A549 (cell line): ENCODE measurements at regions not wholly inside any gene's neighbourhood (a gene's known extent, or its start where the extent isn't known, plus 50 kb on each side); places are given as distances from the start of the nearest gene placed in this dataset.
"Not testable (repeated sequence)": the region's sequence is repeated elsewhere in the genome, so short reads cannot be mapped to it uniquely, and the experiment has no call there.

Experiments used
- ATAC-seq, 2 experiments: fragments of 200-7000 bp in 1 of 2; fragments of >200 bp in 1 of 2; cut with Nextera tagmentation in 1 of 2; cut with Tn5 transposase in 1 of 2; 3 replicates each; pipeline versions ENCODE4 v1.8.0 to v1.9.1; 2018 to 2020; ENCODE audit warnings: mild to moderate bottlenecking in 1 of 2, moderate library complexity in 1 of 2
- CTCF ChIA-PET: fragments of 300-600 bp; sonication (Branson Sonifier 250); formaldehyde crosslinking; extraction: SDS; loops from one replicate; lab custom pipeline; 2021; ENCODE audit warnings: antibody characterized with exemption, inconsistent platforms; lab: Yijun Ruan, JAX
- POLR2A ChIA-PET: fragments of 350-600 bp; formaldehyde crosslinking; extraction: SDS; loops from one replicate; lab custom pipeline; 2021; ENCODE audit warnings: antibody characterized with exemption, inconsistent platforms; lab: Yijun Ruan, JAX
- DNase-seq, 2 experiments: peaks; one replicate each; pipeline versions ENCODE4 v3.0.0 to v3.0.0-alpha.2; 2011 to 2016; ENCODE audit warnings: low read depth in 1 of 2, low spot score in 1 of 2
- FAIRE-seq: peaks from 2 replicates; lab custom pipeline; 2011; peaks lifted over from hg19 to GRCh38; lab: Jason Lieb, UNC
- H3K27ac ChIP-seq, 2 experiments: fragments of >200 bp; sonication (Bioruptor Twin); formaldehyde crosslinking; 3 replicates each; pipeline ENCODE4 v1.5.1; 2016 to 2017
- H3K4me1 ChIP-seq: fragments of >200 bp; sonication (Bioruptor Twin); formaldehyde crosslinking; 3 replicates; pipeline ENCODE4 v1.6.1; 2016
- H3K4me2 ChIP-seq: fragments of >200 bp; sonication (Bioruptor Twin); formaldehyde crosslinking; 3 replicates; pipeline ENCODE4 v1.6.1; 2016
- H3K4me3 ChIP-seq: fragments of >200 bp; sonication (Bioruptor Twin); formaldehyde crosslinking; 3 replicates; pipeline ENCODE4 v1.5.1; 2016
- H3K9me3 ChIP-seq: fragments of >200 bp; sonication (Bioruptor Twin); formaldehyde crosslinking; 3 replicates; pipeline ENCODE4 v1.6.1; 2016
- CBX2 ChIP-seq: fragments of 200-600 bp; sonication (generic); IDR thresholded peaks from 2 replicates; pipeline ENCODE4 v1.6.1; 2016; ENCODE audit warnings: low read depth, mild to moderate bottlenecking, borderline replicate concordance
- CBX8 ChIP-seq: fragments of 200-600 bp; sonication (generic); IDR thresholded peaks from 2 replicates; pipeline ENCODE4 v1.6.1; 2016
- CHD4 ChIP-seq: fragments of 200-600 bp; sonication (generic); IDR thresholded peaks from 2 replicates; pipeline ENCODE4 v1.6.1; 2016; ENCODE audit warnings: antibody characterized with exemption, mild to moderate bottlenecking, borderline replicate concordance
- EP300 ChIP-seq, 2 experiments: fragments of >200 bp; sonication (Bioruptor Twin); formaldehyde crosslinking; IDR thresholded peaks; 2 replicates in 1 of 2; 3 replicates in 1 of 2; pipeline ENCODE4 v1.6.1; 2016 to 2017
- FOSB ChIP-seq: fragments of 250-450 bp; sonication (Bioruptor Pico); IDR thresholded peaks from 2 replicates; pipeline ENCODE4 v1.5.0; 2020; ENCODE audit warnings: mild to moderate bottlenecking, moderate library complexity
- FOXS1 ChIP-seq: fragments of 250-450 bp; sonication (Bioruptor Pico); IDR thresholded peaks from 2 replicates; pipeline ENCODE4 v1.5.0; 2020; ENCODE audit warnings: mild to moderate bottlenecking, moderate library complexity
- GATA3 ChIP-seq: IDR thresholded peaks from 2 replicates; pipeline ENCODE4 v1.6.1; 2012; ENCODE audit warnings: borderline replicate concordance
- HOXA7 ChIP-seq: fragments of 250-450 bp; sonication (Bioruptor Pico); IDR thresholded peaks from 2 replicates; pipeline ENCODE4 v1.5.0; 2020; ENCODE audit warnings: mild to moderate bottlenecking, moderate library complexity
- HOXB5 ChIP-seq: fragments of 250-450 bp; sonication (Bioruptor Pico); IDR thresholded peaks from 2 replicates; pipeline ENCODE4 v1.5.0; 2020; ENCODE audit warnings: mild to moderate bottlenecking, moderate library complexity
- JUNB ChIP-seq: fragments of >200 bp; sonication (Bioruptor Twin); formaldehyde crosslinking; IDR thresholded peaks from 2 replicates; pipeline ENCODE4 v1.6.1; 2016
- KDM5A ChIP-seq: fragments of 200-600 bp; sonication (generic); IDR thresholded peaks from 2 replicates; pipeline ENCODE4 v1.6.1; 2016; ENCODE audit warnings: antibody characterized with exemption, mild to moderate bottlenecking
- NR3C1 ChIP-seq: fragments of >200 bp; sonication (Bioruptor Twin); formaldehyde crosslinking; IDR thresholded peaks from 3 replicates; pipeline ENCODE4 v1.6.1; 2017
- POLR2A ChIP-seq: IDR thresholded peaks from 2 replicates; pipeline ENCODE4 v1.6.1; 2012; ENCODE audit warnings: mild to moderate bottlenecking, low read length
- RAD21 ChIP-seq, 2 experiments: fragments of >200 bp in 1 of 2; sonication (Bioruptor Twin) in 1 of 2; formaldehyde crosslinking in 1 of 2; IDR thresholded peaks in 1 of 2; conservative IDR thresholded peaks in 1 of 2; 2 replicates in 1 of 2; 3 replicates in 1 of 2; pipeline ENCODE4 v1.6.1; 2012 to 2018; ENCODE audit warnings: inconsistent platforms in 1 of 2
- RFX5 ChIP-seq: fragments of 450-650 bp; IDR thresholded peaks from 2 replicates; pipeline ENCODE4 v1.7.1; 2014; ENCODE audit warnings: antibody characterized with exemption, mild to moderate bottlenecking, moderate library complexity
- RNF2 ChIP-seq: fragments of 200-600 bp; sonication (generic); IDR thresholded peaks from 2 replicates; pipeline ENCODE4 v1.6.1; 2016; ENCODE audit warnings: low read depth, mild to moderate bottlenecking, antibody characterized with exemption, moderate library complexity, borderline replicate concordance
- SMC3 ChIP-seq: fragments of >200 bp; sonication (Bioruptor Twin); formaldehyde crosslinking; IDR thresholded peaks from 3 replicates; pipeline ENCODE4 v1.6.1; 2018; ENCODE audit warnings: inconsistent platforms
- TP53 ChIP-seq: fragments of 250-450 bp; sonication (Bioruptor Pico); IDR thresholded peaks from 2 replicates; pipeline ENCODE4 v1.5.0; 2021; ENCODE audit warnings: mild to moderate bottlenecking, moderate library complexity
- WGBS: methylation state at CpG from one replicate; pipeline ENCODE4 v1.1.6; 2017; ENCODE audit errors: missing lambda C conversion rate; 5-methylcytosine and 5-hydroxymethylcytosine counted together
- TF ChIP-seq, protein P1 (sequence below): fragments of 200-600 bp; sonication (generic); IDR thresholded peaks from 2 replicates; pipeline ENCODE4 v1.6.1; 2016; ENCODE audit warnings: antibody characterized with exemption, mild to moderate bottlenecking, moderate library complexity
- TF ChIP-seq, protein P2 (sequence below): fragments of 150-350 bp; IDR thresholded peaks from 2 replicates; pipeline ENCODE4 v1.6.1; 2014; ENCODE audit warnings: low read depth, mild to moderate bottlenecking, low read length
- TF ChIP-seq, protein P3 (sequence below): fragments of 450-650 bp; IDR thresholded peaks from 2 replicates; pipeline ENCODE4 v1.6.1; 2014; ENCODE audit warnings: antibody characterized with exemption
- TF ChIP-seq, protein P4 (sequence below): fragments of >200 bp; sonication (Bioruptor Twin); formaldehyde crosslinking; IDR thresholded peaks from 3 replicates; pipeline ENCODE4 v1.5.1; 2016
- TF ChIP-seq, protein P5 (sequence below): IDR thresholded peaks from 2 replicates; pipeline ENCODE4 v1.6.1; 2012; ENCODE audit warnings: low read depth, borderline replicate concordance

DNA sequence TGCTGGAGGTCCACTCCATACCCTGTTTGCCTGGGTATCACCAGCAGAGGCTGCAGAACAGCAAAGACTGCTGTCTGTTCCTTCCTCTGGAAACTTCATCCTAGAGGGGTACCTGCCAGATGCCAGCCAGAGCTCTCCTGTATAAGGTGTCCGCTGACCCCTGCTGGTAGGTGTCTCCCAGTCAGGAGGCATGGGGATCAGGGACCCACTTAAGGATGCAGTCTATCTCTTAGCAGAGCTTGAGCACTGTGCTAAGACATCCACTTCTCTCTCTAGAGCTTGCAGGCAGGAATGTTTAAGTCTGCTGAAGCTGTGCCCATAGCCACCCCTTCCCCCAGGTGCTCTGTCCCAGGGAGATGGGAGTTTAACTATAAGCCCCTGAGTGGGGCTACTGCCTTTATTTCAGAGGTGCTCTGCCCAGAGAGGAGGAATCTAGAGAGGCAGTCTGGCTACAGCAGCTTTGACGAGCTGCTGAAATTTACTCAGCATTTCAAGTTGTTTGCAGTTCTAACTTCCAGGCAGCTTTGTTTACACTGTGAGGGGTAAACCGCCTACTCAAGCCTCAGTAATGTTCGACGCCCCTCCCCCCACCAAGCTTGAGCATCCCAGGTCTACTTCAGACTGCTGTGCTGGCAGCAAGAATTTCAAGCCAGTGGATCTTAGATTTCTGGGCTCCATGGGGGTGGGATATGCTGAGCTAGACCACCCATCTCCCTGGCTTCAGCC is 74.5 kb upstream of the GORAB start:
- CTCF ChIA-PET, H3K4me1 ChIP-seq, H3K4me3 ChIP-seq, H3K9me3 ChIP-seq, FAIRE-seq, H3K27ac ChIP-seq, H3K4me2 ChIP-seq, POLR2A ChIA-PET, ATAC-seq: not testable (repeated sequence)
- 3% methylated on average over 5 of the region's 5 CpGs for WGBS
- DNase-seq: peak in 1 of 2 experiments; percentile 20

DNA sequence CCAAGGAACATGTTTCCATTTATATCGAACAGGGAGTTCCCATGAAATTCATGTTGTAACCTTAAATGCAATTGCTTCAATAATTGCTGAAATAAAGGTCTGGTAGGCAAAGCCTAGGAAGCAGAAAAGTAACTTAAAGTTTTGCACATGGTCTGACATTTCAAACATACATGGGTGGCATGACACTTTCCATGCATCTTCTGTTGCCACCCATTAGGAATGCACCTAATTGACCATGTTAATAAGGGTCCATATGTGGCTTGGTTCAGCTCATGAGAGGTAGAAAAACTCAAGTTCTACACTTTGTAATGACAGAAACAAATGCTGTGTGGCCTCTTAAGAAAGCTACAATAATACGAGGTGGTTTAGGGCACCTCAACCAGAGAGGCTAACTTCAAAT is 72.0 kb upstream of the GORAB start:
- Histone ChIP-seq H3K9me3 (no peaks in the 10 kb centered on the region; the same call in 2 of the 3 replicates), H3K4me3 (no peak overlapping the region), H3K27ac (no peak overlapping the region), H3K4me2 (no peak overlapping the region), H3K4me1 (no peaks in the 10 kb centered on the region)
- CTCF ChIA-PET: no interaction called here
- ATAC-seq: no peak
- WGBS: 2% methylated on average over 2 of the region's 2 CpGs
- DNase-seq: no peak
- TF ChIP-seq KDM5A (no peak), FOXS1 (CRISPR knock-in tag) (no peak), EP300 (IDR thresholded peaks at IDR 0.05) (no peak), CBX2 (no peak), POLR2A (no peak), CBX8 (no peak)
- TF ChIP-seq, protein P1, sequence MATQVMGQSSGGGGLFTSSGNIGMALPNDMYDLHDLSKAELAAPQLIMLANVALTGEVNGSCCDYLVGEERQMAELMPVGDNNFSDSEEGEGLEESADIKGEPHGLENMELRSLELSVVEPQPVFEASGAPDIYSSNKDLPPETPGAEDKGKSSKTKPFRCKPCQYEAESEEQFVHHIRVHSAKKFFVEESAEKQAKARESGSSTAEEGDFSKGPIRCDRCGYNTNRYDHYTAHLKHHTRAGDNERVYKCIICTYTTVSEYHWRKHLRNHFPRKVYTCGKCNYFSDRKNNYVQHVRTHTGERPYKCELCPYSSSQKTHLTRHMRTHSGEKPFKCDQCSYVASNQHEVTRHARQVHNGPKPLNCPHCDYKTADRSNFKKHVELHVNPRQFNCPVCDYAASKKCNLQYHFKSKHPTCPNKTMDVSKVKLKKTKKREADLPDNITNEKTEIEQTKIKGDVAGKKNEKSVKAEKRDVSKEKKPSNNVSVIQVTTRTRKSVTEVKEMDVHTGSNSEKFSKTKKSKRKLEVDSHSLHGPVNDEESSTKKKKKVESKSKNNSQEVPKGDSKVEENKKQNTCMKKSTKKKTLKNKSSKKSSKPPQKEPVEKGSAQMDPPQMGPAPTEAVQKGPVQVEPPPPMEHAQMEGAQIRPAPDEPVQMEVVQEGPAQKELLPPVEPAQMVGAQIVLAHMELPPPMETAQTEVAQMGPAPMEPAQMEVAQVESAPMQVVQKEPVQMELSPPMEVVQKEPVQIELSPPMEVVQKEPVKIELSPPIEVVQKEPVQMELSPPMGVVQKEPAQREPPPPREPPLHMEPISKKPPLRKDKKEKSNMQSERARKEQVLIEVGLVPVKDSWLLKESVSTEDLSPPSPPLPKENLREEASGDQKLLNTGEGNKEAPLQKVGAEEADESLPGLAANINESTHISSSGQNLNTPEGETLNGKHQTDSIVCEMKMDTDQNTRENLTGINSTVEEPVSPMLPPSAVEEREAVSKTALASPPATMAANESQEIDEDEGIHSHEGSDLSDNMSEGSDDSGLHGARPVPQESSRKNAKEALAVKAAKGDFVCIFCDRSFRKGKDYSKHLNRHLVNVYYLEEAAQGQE: no peak
- TF ChIP-seq, protein P2, sequence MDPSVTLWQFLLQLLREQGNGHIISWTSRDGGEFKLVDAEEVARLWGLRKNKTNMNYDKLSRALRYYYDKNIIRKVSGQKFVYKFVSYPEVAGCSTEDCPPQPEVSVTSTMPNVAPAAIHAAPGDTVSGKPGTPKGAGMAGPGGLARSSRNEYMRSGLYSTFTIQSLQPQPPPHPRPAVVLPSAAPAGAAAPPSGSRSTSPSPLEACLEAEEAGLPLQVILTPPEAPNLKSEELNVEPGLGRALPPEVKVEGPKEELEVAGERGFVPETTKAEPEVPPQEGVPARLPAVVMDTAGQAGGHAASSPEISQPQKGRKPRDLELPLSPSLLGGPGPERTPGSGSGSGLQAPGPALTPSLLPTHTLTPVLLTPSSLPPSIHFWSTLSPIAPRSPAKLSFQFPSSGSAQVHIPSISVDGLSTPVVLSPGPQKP: no peak
- TF ChIP-seq, protein P3, sequence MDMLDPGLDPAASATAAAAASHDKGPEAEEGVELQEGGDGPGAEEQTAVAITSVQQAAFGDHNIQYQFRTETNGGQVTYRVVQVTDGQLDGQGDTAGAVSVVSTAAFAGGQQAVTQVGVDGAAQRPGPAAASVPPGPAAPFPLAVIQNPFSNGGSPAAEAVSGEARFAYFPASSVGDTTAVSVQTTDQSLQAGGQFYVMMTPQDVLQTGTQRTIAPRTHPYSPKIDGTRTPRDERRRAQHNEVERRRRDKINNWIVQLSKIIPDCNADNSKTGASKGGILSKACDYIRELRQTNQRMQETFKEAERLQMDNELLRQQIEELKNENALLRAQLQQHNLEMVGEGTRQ: no peak
- no peak for FAIRE-seq
- POLR2A ChIA-PET: no interaction called here

DNA sequence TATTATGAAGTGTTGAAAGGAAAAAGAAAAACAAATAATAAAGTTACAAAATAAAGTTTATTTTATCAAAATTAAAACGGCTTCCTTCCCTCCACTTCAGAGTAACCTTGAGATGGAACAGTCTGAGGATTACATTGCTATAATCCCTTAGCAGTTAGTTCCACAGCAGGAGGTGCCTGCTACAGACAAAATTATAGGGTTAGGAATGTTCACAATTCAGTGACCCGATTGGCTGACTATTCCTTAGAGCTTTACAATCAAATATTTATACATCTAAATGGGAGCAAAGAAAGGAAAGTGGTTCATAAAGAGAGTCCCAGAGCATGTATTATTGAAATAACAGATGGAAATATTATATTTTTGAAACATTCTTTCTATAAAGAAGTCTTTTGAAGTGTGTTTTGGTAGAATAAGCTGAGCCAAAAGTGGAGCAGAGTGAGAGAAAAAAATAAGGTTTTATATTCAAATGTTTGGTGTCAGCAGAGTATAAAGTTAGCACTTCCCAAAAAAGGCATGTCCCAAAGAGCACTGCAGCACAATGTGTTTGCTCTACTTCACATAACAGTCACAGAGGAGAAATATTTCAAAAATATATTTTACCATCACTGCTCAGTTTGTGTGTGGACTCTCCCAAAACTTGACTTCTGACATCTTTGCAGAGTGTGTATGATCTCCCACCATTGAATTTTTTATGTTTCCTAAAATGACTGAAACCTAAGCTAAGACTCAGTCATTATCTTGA is 71.4 kb upstream of the GORAB start:
- Histone ChIP-seq H3K4me1 (no peaks in the 10 kb centered on the region), H3K27ac (no peak overlapping the region), H3K9me3 (no peaks in the 10 kb centered on the region; the same call in 2 of the 3 replicates), H3K4me2 (no peak overlapping the region), H3K4me3 (no peak overlapping the region)
- DNase-seq: no peak
- 0% methylated on average over 2 of the region's 2 CpGs for WGBS
- ATAC-seq: no peak
- ChIA-PET CTCF (no interaction called here), POLR2A (no interaction called here)
- no peak for FAIRE-seq
- TF ChIP-seq RNF2 (no peak), EP300 (IDR thresholded peaks at IDR 0.05) (no peak), NR3C1 (no peak), FOXS1 (CRISPR knock-in tag) (no peak), GATA3 (no peak), HOXA7 (CRISPR knock-in tag) (no peak), SMC3 (no peak), JUNB (no peak), POLR2A (no peak), CHD4 (no peak), TP53 (CRISPR knock-in tag) (no peak), HOXB5 (no peak), FOSB (CRISPR knock-in tag) (no peak), RAD21 (conservative IDR thresholded peaks at IDR 0.05 in 1 of 2, IDR thresholded peaks at IDR 0.05 in 1 of 2) (no peak), RFX5 (no peak), CBX8 (no peak)
- TF ChIP-seq, protein P4, sequence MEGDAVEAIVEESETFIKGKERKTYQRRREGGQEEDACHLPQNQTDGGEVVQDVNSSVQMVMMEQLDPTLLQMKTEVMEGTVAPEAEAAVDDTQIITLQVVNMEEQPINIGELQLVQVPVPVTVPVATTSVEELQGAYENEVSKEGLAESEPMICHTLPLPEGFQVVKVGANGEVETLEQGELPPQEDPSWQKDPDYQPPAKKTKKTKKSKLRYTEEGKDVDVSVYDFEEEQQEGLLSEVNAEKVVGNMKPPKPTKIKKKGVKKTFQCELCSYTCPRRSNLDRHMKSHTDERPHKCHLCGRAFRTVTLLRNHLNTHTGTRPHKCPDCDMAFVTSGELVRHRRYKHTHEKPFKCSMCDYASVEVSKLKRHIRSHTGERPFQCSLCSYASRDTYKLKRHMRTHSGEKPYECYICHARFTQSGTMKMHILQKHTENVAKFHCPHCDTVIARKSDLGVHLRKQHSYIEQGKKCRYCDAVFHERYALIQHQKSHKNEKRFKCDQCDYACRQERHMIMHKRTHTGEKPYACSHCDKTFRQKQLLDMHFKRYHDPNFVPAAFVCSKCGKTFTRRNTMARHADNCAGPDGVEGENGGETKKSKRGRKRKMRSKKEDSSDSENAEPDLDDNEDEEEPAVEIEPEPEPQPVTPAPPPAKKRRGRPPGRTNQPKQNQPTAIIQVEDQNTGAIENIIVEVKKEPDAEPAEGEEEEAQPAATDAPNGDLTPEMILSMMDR: no peak
- TF ChIP-seq, protein P5, sequence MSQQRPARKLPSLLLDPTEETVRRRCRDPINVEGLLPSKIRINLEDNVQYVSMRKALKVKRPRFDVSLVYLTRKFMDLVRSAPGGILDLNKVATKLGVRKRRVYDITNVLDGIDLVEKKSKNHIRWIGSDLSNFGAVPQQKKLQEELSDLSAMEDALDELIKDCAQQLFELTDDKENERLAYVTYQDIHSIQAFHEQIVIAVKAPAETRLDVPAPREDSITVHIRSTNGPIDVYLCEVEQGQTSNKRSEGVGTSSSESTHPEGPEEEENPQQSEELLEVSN: no peak
